SU-DHL-6 (cell line): ENCODE measurements at regions not wholly inside any gene's neighbourhood (a gene's known extent, or its start where the extent isn't known, plus 50 kb on each side); places are given as distances from the start of the nearest gene placed in this dataset.

Experiments
- H2AFZ ChIP-seq: fragments of 200-600 bp; sonication (generic); 2 replicates; pipeline ENCODE4 v1.6.1; 2014; ENCODE audit warnings: low read depth, mild to moderate bottlenecking, moderate library complexity, mixed read lengths, antibody characterized with exemption, low read length; ENCODE audit not compliant: severe bottlenecking
- H3F3A ChIP-seq: fragments of 200-600 bp; shearing (Covaris generic); 2 replicates; pipeline ENCODE4 v1.6.0; 2016; ENCODE audit warnings: antibody characterized with exemption, mild to moderate bottlenecking; ENCODE audit not compliant: insufficient read depth
- H3K27ac ChIP-seq: fragments of 200-600 bp; sonication (generic); 2 replicates; pipeline ENCODE4 v1.5.1; 2016; ENCODE audit warnings: low read depth, mild to moderate bottlenecking, low read length, moderate library complexity, mixed read lengths
- H3K27me3 ChIP-seq: fragments of 200-600 bp; sonication (generic), shearing (Covaris generic); 2 replicates; pipeline ENCODE4 v1.6.0; 2014; ENCODE audit warnings: mild to moderate bottlenecking, low read length
- H3K36me3 ChIP-seq: fragments of 200-600 bp; sonication (generic); 2 replicates; pipeline ENCODE4 v1.6.1; 2014; ENCODE audit warnings: mild to moderate bottlenecking, low read length, mixed read lengths
- H3K4me2 ChIP-seq: fragments of 300-600, 200-600 bp; shearing (Covaris generic), sonication (generic); 2 replicates; pipeline ENCODE4 v1.6.0; 2014; ENCODE audit warnings: low read length, low read depth, mild to moderate bottlenecking; ENCODE audit not compliant: poor library complexity, severe bottlenecking
- H3K4me3 ChIP-seq: fragments of 200-600 bp; sonication (generic); 2 replicates; pipeline ENCODE4 v1.5.1; 2014; ENCODE audit warnings: antibody characterized with exemption, low read length, mild to moderate bottlenecking, mixed read lengths; ENCODE audit not compliant: insufficient read depth, poor library complexity, severe bottlenecking
- H3K79me2 ChIP-seq: fragments of 200-600 bp; sonication (generic); 2 replicates; pipeline ENCODE4 v1.6.1; 2014; ENCODE audit warnings: mild to moderate bottlenecking, low read length, moderate library complexity; ENCODE audit not compliant: insufficient read depth
- H3K9ac ChIP-seq: fragments of 200-600 bp; sonication (generic); 2 replicates; pipeline ENCODE4 v1.7.0; 2014; ENCODE audit warnings: mild to moderate bottlenecking, low read length
- H3K9me2 ChIP-seq: fragments of 200-600 bp; sonication (generic); replicated peaks from 2 replicates; pipeline ENCODE4 v1.6.1; 2014; ENCODE audit warnings: low read length; ENCODE audit not compliant: insufficient read depth
- H3K9me3 ChIP-seq: fragments of 200-600 bp; sonication (generic); 2 replicates; pipeline ENCODE4 v1.6.1; 2014; ENCODE audit warnings: low read length, mixed read lengths; ENCODE audit not compliant: insufficient read depth
- H4K20me1 ChIP-seq: fragments of 200-600 bp; sonication (generic); 2 replicates; pipeline ENCODE4 v1.6.1; 2014; ENCODE audit warnings: low read depth, mild to moderate bottlenecking, antibody characterized with exemption, low read length, moderate library complexity, mixed read lengths
- CTCF ChIP-seq: fragments of 200-600 bp; sonication (generic); IDR thresholded peaks from one replicate; pipeline ENCODE4 v1.5.1; 2017; ENCODE audit warnings: antibody characterized with exemption, mild to moderate bottlenecking, low read length, moderate library complexity; ENCODE audit not compliant: insufficient read depth, poor library complexity, severe bottlenecking
- EZH2phosphoT487 ChIP-seq: fragments of 200-600 bp; sonication (generic), shearing (Covaris generic); conservative IDR thresholded peaks from 2 replicates; pipeline ENCODE4 v1.6.1; 2018; ENCODE audit warnings: mild to moderate bottlenecking, antibody characterized with exemption, low read length, moderate library complexity, mixed read lengths

DNA sequence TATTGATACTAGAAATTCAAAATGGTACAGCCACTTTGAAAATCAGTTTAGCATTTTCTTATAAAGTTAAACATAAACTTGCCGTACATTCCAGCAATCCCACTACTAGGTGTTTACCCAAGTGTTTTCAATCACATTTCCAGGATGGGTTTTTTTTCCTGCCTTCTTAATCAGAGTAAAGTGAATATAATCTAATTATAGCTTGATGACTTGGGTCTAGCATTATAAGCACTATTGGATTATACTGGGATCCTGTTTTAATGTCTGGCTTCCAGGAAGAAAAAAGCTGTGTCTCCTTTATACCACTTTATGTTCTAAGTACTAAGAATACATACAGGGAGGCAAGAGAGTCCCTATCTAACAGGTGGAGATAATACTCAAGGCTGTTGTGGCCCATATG, 103.3 kb upstream of the KLHL13 start:
- Histone ChIP-seq H3K4me2 (no peak overlapping the region), H3F3A (no peaks in the 10 kb centered on the region), H3K36me3 (no peaks in the 10 kb centered on the region), H3K4me3 (no peak overlapping the region), H3K79me2 (no peaks in the 10 kb centered on the region), H3K9me3 (no peaks in the 10 kb centered on the region), H3K27ac (no peak overlapping the region), H3K9ac (no peak overlapping the region), H3K27me3 (no peaks in the 10 kb centered on the region), H4K20me1 (no peaks in the 10 kb centered on the region), H3K9me2 (no peaks in the 10 kb centered on the region), H2AFZ (no peak overlapping the region)
- TF ChIP-seq CTCF (no peak), EZH2phosphoT487 (no peak)

DNA sequence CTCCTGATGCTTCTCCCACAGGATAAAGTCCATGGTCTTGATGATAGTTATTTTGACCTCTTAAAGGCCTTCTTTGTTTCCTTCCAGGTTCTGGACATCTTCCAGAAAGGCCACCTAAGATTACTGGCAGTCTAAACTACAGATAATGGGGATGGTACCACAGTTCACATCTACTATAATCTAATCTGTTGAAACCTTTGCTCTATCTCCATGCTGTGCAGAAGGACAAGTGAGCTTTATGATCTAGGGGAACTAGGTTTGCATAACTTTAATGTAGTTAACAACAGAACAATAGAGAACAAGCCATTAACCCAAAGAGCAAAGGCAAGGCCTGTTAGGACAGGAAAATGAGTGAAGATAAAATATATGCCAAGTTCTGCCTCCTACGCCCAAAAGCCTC, 103.9 kb upstream of the KLHL13 start:
- Histone ChIP-seq H3K9me2 (no peaks in the 10 kb centered on the region), H3K4me3 (no peak overlapping the region), H3K27ac (no peak overlapping the region), H3K9ac (no peak overlapping the region), H3K27me3 (no peaks in the 10 kb centered on the region), H2AFZ (no peak overlapping the region), H3K36me3 (no peaks in the 10 kb centered on the region), H3K79me2 (no peaks in the 10 kb centered on the region), H3K4me2 (no peak overlapping the region), H3K9me3 (no peaks in the 10 kb centered on the region), H3F3A (no peaks in the 10 kb centered on the region), H4K20me1 (no peaks in the 10 kb centered on the region)
- TF ChIP-seq CTCF, result no peak

DNA sequence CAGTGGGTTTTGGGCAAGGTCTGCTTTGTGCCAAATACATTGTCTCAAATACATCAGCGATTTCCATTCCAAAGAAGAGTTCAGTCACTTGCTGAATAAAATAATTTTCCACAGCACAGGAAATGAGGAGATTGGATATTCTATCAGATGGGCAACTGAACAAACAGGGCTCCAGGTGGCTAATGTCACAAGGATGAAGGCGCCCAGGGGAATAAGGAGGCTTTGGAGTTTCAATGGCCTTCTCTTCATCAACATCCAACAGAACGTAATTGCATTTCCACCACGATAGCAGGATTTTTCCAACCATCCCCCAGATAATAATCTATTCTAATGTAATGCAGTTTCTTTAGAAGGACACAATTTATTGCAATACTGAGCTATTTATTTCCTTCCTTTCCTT, 104.7 kb upstream of the KLHL13 start:
- Histone ChIP-seq H4K20me1 (no peaks in the 10 kb centered on the region), H3K79me2 (no peaks in the 10 kb centered on the region), H3K4me3 (no peak overlapping the region), H3K9me3 (no peaks in the 10 kb centered on the region), H3K27me3 (no peaks in the 10 kb centered on the region), H2AFZ (no peak overlapping the region), H3K4me2 (no peak overlapping the region), H3K27ac (no peak overlapping the region), H3K9me2 (no peaks in the 10 kb centered on the region), H3K36me3 (no peaks in the 10 kb centered on the region), H3F3A (no peaks in the 10 kb centered on the region), H3K9ac (no peak overlapping the region)
- no peak for TF ChIP-seq EZH2phosphoT487
- TF ChIP-seq CTCF, result no peak

DNA sequence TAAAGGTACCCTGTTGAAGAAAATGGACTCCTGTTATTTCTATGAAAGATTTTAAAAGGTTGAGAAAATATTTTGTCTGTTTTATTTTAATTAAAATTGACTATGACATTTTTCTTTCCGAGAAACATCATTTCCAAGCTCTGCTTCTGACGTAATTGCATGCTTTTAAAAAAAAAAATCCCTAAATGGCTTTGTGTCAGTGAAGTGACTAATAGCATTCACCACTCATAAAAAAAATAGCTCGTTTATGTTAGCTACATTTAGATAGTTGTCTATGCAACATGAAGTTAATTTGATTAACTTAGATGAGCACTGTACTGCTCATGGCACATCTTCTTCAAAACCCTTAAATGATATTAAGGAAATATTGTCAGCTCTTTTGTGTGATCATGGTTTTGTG, 105.1 kb upstream of the KLHL13 start:
- H3F3A ChIP-seq, result no peaks in the 10 kb centered on the region
- H3K9me2 ChIP-seq, result no peaks in the 10 kb centered on the region
- no peak overlapping the region for H3K9ac ChIP-seq
- no peak overlapping the region for H3K4me2 ChIP-seq
- H3K4me3 ChIP-seq, result no peak overlapping the region
- H3K36me3 ChIP-seq, result no peaks in the 10 kb centered on the region
- H3K9me3 ChIP-seq, result no peaks in the 10 kb centered on the region
- no peak overlapping the region for H2AFZ ChIP-seq
- H3K79me2 ChIP-seq, result no peaks in the 10 kb centered on the region
- no peak overlapping the region for H3K27ac ChIP-seq
- no peaks in the 10 kb centered on the region for H3K27me3 ChIP-seq
- no peaks in the 10 kb centered on the region for H4K20me1 ChIP-seq
- TF ChIP-seq CTCF (no peak), EZH2phosphoT487 (no peak)
